ENCODE measurements at regions not wholly inside any gene's neighbourhood (a gene's known extent, or its start where the extent isn't known, plus 50 kb on each side); places are given as distances from the start of the nearest gene placed in this dataset.

GRCh38 chr10:28733647-28734046 is 56.3 kb downstream of the BAMBI start:
- FAIRE-seq, result no peak

DNA sequence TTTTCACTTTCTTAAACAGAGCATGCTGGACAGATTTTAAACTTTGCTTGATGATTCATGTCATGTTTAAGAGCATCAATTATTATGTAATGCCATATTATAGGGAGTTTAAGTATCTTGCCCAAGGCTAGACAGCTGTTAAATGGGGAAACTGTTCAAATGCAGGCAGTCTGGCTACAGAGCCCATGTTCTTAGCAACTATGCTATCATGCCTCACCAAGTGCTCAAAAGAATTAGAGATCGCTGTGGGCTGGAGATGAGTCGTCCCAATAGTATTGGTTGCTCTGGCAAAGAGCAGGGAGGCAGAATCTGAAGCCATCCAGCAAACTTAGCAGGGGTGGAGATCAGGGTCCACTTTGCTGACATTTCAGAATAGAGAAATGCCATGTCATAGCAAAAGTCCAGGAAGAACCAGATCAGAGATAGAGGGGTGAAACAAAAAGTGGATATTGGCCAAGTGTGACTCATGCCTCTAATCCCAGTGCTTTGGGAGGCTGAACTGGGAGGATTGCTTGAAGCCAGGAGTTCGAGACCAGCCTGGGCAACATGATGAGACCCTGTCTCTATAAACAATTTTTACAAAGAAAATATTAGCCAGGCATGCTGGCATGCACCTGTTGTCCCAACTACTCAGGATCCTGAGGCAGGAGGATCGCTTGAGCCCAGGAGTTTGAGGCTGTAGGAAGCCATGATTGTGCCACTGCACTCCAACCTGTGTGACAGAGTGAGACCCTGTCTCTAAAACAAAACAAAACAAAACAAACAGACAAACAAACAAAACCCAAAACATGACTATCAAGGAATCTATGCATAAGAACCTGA is 57.8 kb downstream of the BAMBI start:
- CTCF ChIA-PET (ENCODE audit: low intra/inter-chr PET ratio), result no interaction called here
- TF ChIP-seq RFX5 (IDR thresholded peaks at IDR 0.05; ENCODE audit: low read depth, low read length) (no peak), MAFF (IDR thresholded peaks at IDR 0.05; ENCODE audit: low read length) (peak; percentile 93), CAMTA2 (CRISPR knock-in tag; conservative IDR thresholded peaks at IDR 0.05) (no peak), NONO (IDR thresholded peaks at IDR 0.05; ENCODE audit: low read depth in 2 of 2, low read length in 1 of 2) (no peak), GTF2E2 (tag; IDR thresholded peaks at IDR 0.05) (no peak), ZNF766 (CRISPR knock-in tag; conservative IDR thresholded peaks at IDR 0.05) (peak; percentile 47; the same call in 1 of the 2 replicates), ZNF780A (CRISPR knock-in tag; IDR thresholded peaks at IDR 0.05) (no peak), TSC22D4 (tag; IDR thresholded peaks at IDR 0.05) (no peak), MYC (IDR thresholded peaks at IDR 0.05; ENCODE audit: low read depth, low read length) (no peak; the same call in 1 of the 2 replicates), MYC (CRISPR knock-in tag; IDR thresholded peaks at IDR 0.05; ENCODE audit: borderline replicate concordance, low read depth) (no peak), SREBF1 (IDR thresholded peaks at IDR 0.05; ENCODE audit: borderline replicate concordance, low read depth, low read length) (no peak), ELF1 (tag; IDR thresholded peaks at IDR 0.05) (0 out of 2 replicates have a peak, but pooled peaks have one; percentile 14), MXI1 (IDR thresholded peaks at IDR 0.05; ENCODE audit: low read depth, low read length) (no peak)
- TF ChIP-seq, protein P1, sequence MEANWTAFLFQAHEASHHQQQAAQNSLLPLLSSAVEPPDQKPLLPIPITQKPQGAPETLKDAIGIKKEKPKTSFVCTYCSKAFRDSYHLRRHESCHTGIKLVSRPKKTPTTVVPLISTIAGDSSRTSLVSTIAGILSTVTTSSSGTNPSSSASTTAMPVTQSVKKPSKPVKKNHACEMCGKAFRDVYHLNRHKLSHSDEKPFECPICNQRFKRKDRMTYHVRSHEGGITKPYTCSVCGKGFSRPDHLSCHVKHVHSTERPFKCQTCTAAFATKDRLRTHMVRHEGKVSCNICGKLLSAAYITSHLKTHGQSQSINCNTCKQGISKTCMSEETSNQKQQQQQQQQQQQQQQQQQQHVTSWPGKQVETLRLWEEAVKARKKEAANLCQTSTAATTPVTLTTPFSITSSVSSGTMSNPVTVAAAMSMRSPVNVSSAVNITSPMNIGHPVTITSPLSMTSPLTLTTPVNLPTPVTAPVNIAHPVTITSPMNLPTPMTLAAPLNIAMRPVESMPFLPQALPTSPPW (CRISPR knock-in tag; IDR thresholded peaks at IDR 0.05), result no peak; the same call in 1 of the 2 replicates

More at GRCh38 chr10:28733647-28734046, 56.3 kb downstream of the BAMBI start:
- H3K4me3 ChIP-seq, result no peak overlapping the region
- no peak overlapping the region for H3K27ac ChIP-seq (ENCODE audit: extremely low read depth, low read depth, low read length)
- no peaks in the 10 kb centered on the region for H4K20me1 ChIP-seq (replicated peaks; ENCODE audit: control insufficient read depth, insufficient read depth, low read length)
- H3K9me1 ChIP-seq (ENCODE audit: control insufficient read depth, insufficient read depth, low read length), result no peaks in the 10 kb centered on the region
- no peak overlapping the region for H3K4me2 ChIP-seq (ENCODE audit: insufficient read depth, low read length)
- CTCF ChIA-PET (ENCODE audit: low intra/inter-chr PET ratio), result interaction anchor here (0.6 kb wide), 1 partner anchor 56 kb away, joined by 3 read pairs; the partner anchor contains the start of gene BAMBI
- DNase-seq (ENCODE audit: extremely low read depth in 1 of 4, low spot score in 3 of 4) (no peak), ATAC-seq (no peak)
- in situ Hi-C loops (cut with MboI), result no loop called here
- POLR2A ChIA-PET, result no interaction called here
- H3K36me3 ChIP-seq (ENCODE audit: control insufficient read depth, insufficient read depth, low read length), result no peaks in the 10 kb centered on the region
- H3K9ac ChIP-seq (ENCODE audit: insufficient read depth in 1 of 2, low read depth in 2 of 2, low read length in 2 of 2), result no peak overlapping the region
- H2AFZ ChIP-seq (ENCODE audit: low read depth, low read length), result no peak overlapping the region
- H3K4me1 ChIP-seq (replicated peaks in 1 of 2; ENCODE audit: control insufficient read depth in 2 of 2, insufficient read depth in 2 of 2, low read length in 2 of 2), result peaks cover 9 to 28% of the 10 kb centered on the region in 2 experiments
- H3K27me3 ChIP-seq (ENCODE audit: control insufficient read depth in 2 of 2, insufficient read depth in 2 of 2, low read length in 2 of 2), result no peaks in the 10 kb centered on the region
- H3K9me3 ChIP-seq (replicated peaks; ENCODE audit: control insufficient read depth, insufficient read depth, low read depth, low read length), result no peaks in the 10 kb centered on the region
- no peaks in the 10 kb centered on the region for H3K79me2 ChIP-seq (ENCODE audit: control insufficient read depth, insufficient read depth, low read length)
- no peak for TF ChIP-seq ZNF431 (CRISPR knock-in tag; IDR thresholded peaks at IDR 0.05)
- BruUV-seq (replicated peaks), result no TSS peak
- WGBS (ENCODE audit: insufficient coverage, low coverage, missing lambda C conversion rate), result 73% methylated on average over 1 of the region's 1 CpG
- intact Hi-C loops (cut with micrococcal nuclease), result loop anchor here (2.0 kb wide), 1 partner anchor 55 kb away; no protein-coding TSS in a partner anchor

More for the DNA sequence above, 57.8 kb downstream of the BAMBI start:
- in situ Hi-C loops (cut with MboI), result no loop called here
- POLR2A ChIA-PET, result no interaction called here
- H3K9me3 ChIP-seq (replicated peaks; ENCODE audit: control insufficient read depth, insufficient read depth, low read depth, low read length), result no peaks in the 10 kb centered on the region
- 7% methylated on average over 4 of the region's 4 CpGs for WGBS (ENCODE audit: insufficient coverage, low coverage, missing lambda C conversion rate)
- H3K9ac ChIP-seq (ENCODE audit: insufficient read depth in 1 of 2, low read depth in 2 of 2, low read length in 2 of 2), result no peak overlapping the region
- H4K20me1 ChIP-seq (replicated peaks; ENCODE audit: control insufficient read depth, insufficient read depth, low read length), result no peaks in the 10 kb centered on the region
- no peaks in the 10 kb centered on the region for H3K36me3 ChIP-seq (ENCODE audit: control insufficient read depth, insufficient read depth, low read length)
- H3K9me1 ChIP-seq (ENCODE audit: control insufficient read depth, insufficient read depth, low read length), result no peaks in the 10 kb centered on the region
- intact Hi-C loops (cut with micrococcal nuclease), result loop anchor here (2.0 kb wide), 1 partner anchor 56 kb away; no protein-coding TSS in a partner anchor
- peak; percentile 88 for ATAC-seq
- no peaks in the 10 kb centered on the region for H3K27me3 ChIP-seq (ENCODE audit: control insufficient read depth in 2 of 2, insufficient read depth in 2 of 2, low read length in 2 of 2)
- BruUV-seq (replicated peaks), result no TSS peak
- H3K79me2 ChIP-seq (ENCODE audit: control insufficient read depth, insufficient read depth, low read length), result no peaks in the 10 kb centered on the region
- peak overlapping the region; percentile 74 for H3K27ac ChIP-seq (ENCODE audit: extremely low read depth, low read depth, low read length)
- peak; percentile 73 to 89 (median 82) for DNase-seq (ENCODE audit: extremely low read depth in 1 of 4, low spot score in 3 of 4)
- H3K4me2 ChIP-seq (ENCODE audit: insufficient read depth, low read length), result peak overlapping the region; percentile 27; the same call in 1 of the 2 replicates
- H3K4me3 ChIP-seq, result no peak overlapping the region
- 0 out of 2 replicates have a peak overlapping the region, but pooled peaks have one; percentile 17 for H2AFZ ChIP-seq (ENCODE audit: low read depth, low read length)
- FAIRE-seq, result peak; percentile 93
- peaks cover 9 to 28% of the 10 kb centered on the region in 2 experiments for H3K4me1 ChIP-seq (replicated peaks in 1 of 2; ENCODE audit: control insufficient read depth in 2 of 2, insufficient read depth in 2 of 2, low read length in 2 of 2)
